ENCODE measurements at regions not wholly inside any gene's neighbourhood (a gene's known extent, or its start where the extent isn't known, plus 50 kb on each side); places are given as distances from the start of the nearest gene placed in this dataset.

- TF ChIP-seq CTCF (IDR thresholded peaks at IDR 0.05; ENCODE audit: insufficient read depth, low read depth, low read length) (no peak), EZH2 (IDR thresholded peaks at IDR 0.05; ENCODE audit: insufficient read depth, low read length) (no peak)
Observed at GRCh38 chr2:147181351-147182029, 663.3 kb upstream of the ACVR2A start.

Data from astrocyte (in vitro differentiated cells and primary cell).